Osteocyte (in vitro differentiated cells): ENCODE measurements at regions not wholly inside any gene's neighbourhood (a gene's known extent, or its start where the extent isn't known, plus 50 kb on each side); places are given as distances from the start of the nearest gene placed in this dataset.

ENCODE experiments used
- DNase-seq: peaks from one replicate; pipeline ENCODE4 v3.0.0; 2021; ENCODE audit warnings: mixed read lengths; ENCODE audit not compliant: unreplicated experiment; ENCODE audit errors: extremely low spot score
- H3K27ac Mint-ChIP-seq: one replicate; pipeline ENCODE4 v1.8.0; 2021; ENCODE audit warnings: mild to moderate bottlenecking, mixed read lengths; ENCODE audit not compliant: unreplicated experiment
- H3K27me3 Mint-ChIP-seq: one replicate; pipeline ENCODE4 v1.8.0; 2021; ENCODE audit warnings: mixed read lengths; ENCODE audit not compliant: unreplicated experiment
- H3K36me3 Mint-ChIP-seq: one replicate; pipeline ENCODE4 v1.8.0; 2021; ENCODE audit warnings: mixed read lengths; ENCODE audit not compliant: unreplicated experiment
- H3K4me1 Mint-ChIP-seq: one replicate; pipeline ENCODE4 v1.8.0; 2021; ENCODE audit warnings: mixed read lengths; ENCODE audit not compliant: unreplicated experiment
- H3K4me3 Mint-ChIP-seq: one replicate; pipeline ENCODE4 v1.8.0; 2021; ENCODE audit warnings: mild to moderate bottlenecking, moderate library complexity, mixed read lengths; ENCODE audit not compliant: unreplicated experiment
- H3K9me3 Mint-ChIP-seq: one replicate; pipeline ENCODE4 v1.8.0; 2021; ENCODE audit warnings: mixed read lengths; ENCODE audit not compliant: unreplicated experiment
- CTCF ChIP-seq: fragments of 200-600 bp; sonication (generic); IDR thresholded peaks from 2 replicates; pipeline ENCODE4 v1.5.0; 2021; ENCODE audit warnings: antibody characterized with exemption, mild to moderate bottlenecking, moderate library complexity

- DNase-seq: no peak
- peaks cover 8% of the 10 kb centered on the region for H3K27me3 Mint-ChIP-seq
- no peak overlapping the region for H3K4me3 Mint-ChIP-seq
- TF ChIP-seq CTCF: no peak
- H3K27ac Mint-ChIP-seq: no peak overlapping the region
- no peaks in the 10 kb centered on the region for H3K36me3 Mint-ChIP-seq
- H3K4me1 Mint-ChIP-seq: no peaks in the 10 kb centered on the region
- peaks cover 16% of the 10 kb centered on the region for H3K9me3 Mint-ChIP-seq
These were observed 146.5 kb upstream of the ARGLU1 start for GRCh38 chr13:106714271-106714982.

- no peak for TF ChIP-seq CTCF
- Mint-ChIP-seq H3K36me3 (no peaks in the 10 kb centered on the region), H3K4me3 (no peak overlapping the region), H3K27me3 (peaks cover 10% of the 10 kb centered on the region), H3K4me1 (no peaks in the 10 kb centered on the region), H3K27ac (no peak overlapping the region), H3K9me3 (peaks cover 2% of the 10 kb centered on the region)
- DNase-seq: no peak
These were observed 144.4 kb upstream of the ARGLU1 start for GRCh38 chr13:106712381-106712780.

- no peaks in the 10 kb centered on the region for H3K36me3 Mint-ChIP-seq
- no peak for DNase-seq
- H3K9me3 Mint-ChIP-seq: no peaks in the 10 kb centered on the region
- no peak overlapping the region for H3K27ac Mint-ChIP-seq
- H3K4me1 Mint-ChIP-seq: no peaks in the 10 kb centered on the region
- TF ChIP-seq CTCF: no peak
- H3K27me3 Mint-ChIP-seq: peaks cover 5% of the 10 kb centered on the region
- no peak overlapping the region for H3K4me3 Mint-ChIP-seq
These were observed 142.3 kb upstream of the ARGLU1 start for GRCh38 chr13:106710266-106710665.

GRCh38 chr13:106709522-106709921 is 141.6 kb upstream of the ARGLU1 start:
- no peak for TF ChIP-seq CTCF
- Mint-ChIP-seq H3K4me1 (no peaks in the 10 kb centered on the region), H3K4me3 (no peak overlapping the region), H3K27me3 (peaks cover 8% of the 10 kb centered on the region), H3K36me3 (no peaks in the 10 kb centered on the region), H3K9me3 (no peaks in the 10 kb centered on the region), H3K27ac (no peak overlapping the region)
- no peak for DNase-seq

- no peak for TF ChIP-seq CTCF
- peaks cover 9% of the 10 kb centered on the region for H3K27me3 Mint-ChIP-seq
- H3K4me1 Mint-ChIP-seq: no peaks in the 10 kb centered on the region
- DNase-seq: no peak
- H3K9me3 Mint-ChIP-seq: no peaks in the 10 kb centered on the region
- H3K27ac Mint-ChIP-seq: no peak overlapping the region
- no peaks in the 10 kb centered on the region for H3K36me3 Mint-ChIP-seq
- H3K4me3 Mint-ChIP-seq: no peak overlapping the region
These were observed 134.6 kb upstream of the ARGLU1 start for GRCh38 chr13:106702505-106702904.
